Osteoblast (primary cell): ENCODE measurements at regions not wholly inside any gene's neighbourhood (a gene's known extent, or its start where the extent isn't known, plus 50 kb on each side); places are given as distances from the start of the nearest gene placed in this dataset.

Experiments
- DNase-seq: peaks from one replicate; pipeline ENCODE4 v3.0.0; 2011; ENCODE audit warnings: low spot score, mixed read lengths; ENCODE audit not compliant: insufficient read length; ENCODE audit errors: missing footprints
- H2AFZ ChIP-seq: 2 replicates; pipeline ENCODE4 v1.6.0; 2011; ENCODE audit warnings: mild to moderate bottlenecking, low read length
- H3K27ac ChIP-seq: 2 replicates; pipeline ENCODE4 v1.5.1; 2011; ENCODE audit warnings: mild to moderate bottlenecking, low read depth, low read length, moderate library complexity
- H3K27me3 ChIP-seq: 2 replicates; pipeline ENCODE4 v1.6.0; 2012; ENCODE audit warnings: mild to moderate bottlenecking, control low read depth, inconsistent platforms, low read length, moderate library complexity; ENCODE audit not compliant: insufficient read depth
- H3K36me3 ChIP-seq: 2 replicates; pipeline ENCODE4 v1.5.1; 2011; ENCODE audit warnings: mild to moderate bottlenecking, low read length, control low read depth, moderate library complexity; ENCODE audit not compliant: insufficient read depth
- H3K4me1 ChIP-seq: 2 replicates; pipeline ENCODE4 v1.5.1; 2011; ENCODE audit warnings: mild to moderate bottlenecking, low read length, control low read depth, moderate library complexity; ENCODE audit not compliant: insufficient read depth
- H3K4me2 ChIP-seq: 2 replicates; pipeline ENCODE4 v1.6.0; 2011; ENCODE audit warnings: mild to moderate bottlenecking, low read length; ENCODE audit not compliant: insufficient read depth
- H3K4me3 ChIP-seq: fragments of 200-600 bp; sonication (generic); 3 replicates; pipeline ENCODE4 v1.5.1; 2012; ENCODE audit warnings: mild to moderate bottlenecking, low read length, inconsistent platforms; ENCODE audit not compliant: insufficient read depth
- H3K79me2 ChIP-seq: 2 replicates; pipeline ENCODE4 v1.6.0; 2012; ENCODE audit warnings: mild to moderate bottlenecking, low read length, control low read depth, inconsistent platforms; ENCODE audit not compliant: insufficient read depth
- H3K9me3 ChIP-seq: 2 replicates; pipeline ENCODE4 v1.5.1; 2011; ENCODE audit warnings: low read depth, low read length, control low read depth
- H4K20me1 ChIP-seq: 2 replicates; pipeline ENCODE4 v1.6.0; 2012; ENCODE audit warnings: mild to moderate bottlenecking, low read length, control low read depth; ENCODE audit not compliant: insufficient read depth
- CTCF ChIP-seq: IDR thresholded peaks from 2 replicates; pipeline ENCODE4 v1.5.1; 2011; ENCODE audit warnings: mild to moderate bottlenecking, low read depth, low read length, moderate library complexity; ENCODE audit errors: extremely low read depth

- H3K9me3 ChIP-seq: no peaks in the 10 kb centered on the region
- peaks cover 47% of the 10 kb centered on the region for H3K27me3 ChIP-seq
- H3K4me1 ChIP-seq: peaks cover 20% of the 10 kb centered on the region
- no peak for TF ChIP-seq CTCF
- no peaks in the 10 kb centered on the region for H3K79me2 ChIP-seq
- H2AFZ ChIP-seq: no peak overlapping the region
- H3K27ac ChIP-seq: no peak overlapping the region
- no peaks in the 10 kb centered on the region for H3K36me3 ChIP-seq
- H4K20me1 ChIP-seq: no peaks in the 10 kb centered on the region
- H3K4me2 ChIP-seq: no peak overlapping the region
- no peak overlapping the region for H3K4me3 ChIP-seq
- peak; percentile 65 for DNase-seq
Observed at GRCh38 chr9:38138276-38138675, 69.2 kb upstream of the SHB start.

- no peak for TF ChIP-seq CTCF
- Histone ChIP-seq H3K4me2 (no peak overlapping the region), H3K36me3 (no peaks in the 10 kb centered on the region), H3K4me1 (peaks cover 15% of the 10 kb centered on the region), H3K4me3 (no peak overlapping the region), H3K27me3 (peaks cover 50% of the 10 kb centered on the region), H4K20me1 (no peaks in the 10 kb centered on the region), H3K9me3 (no peaks in the 10 kb centered on the region), H3K27ac (no peak overlapping the region), H3K79me2 (no peaks in the 10 kb centered on the region), H2AFZ (no peak overlapping the region)
- no peak for DNase-seq
Observed at GRCh38 chr9:38137342-38137741, 68.3 kb upstream of the SHB start.

- Histone ChIP-seq H3K27ac (no peak overlapping the region), H3K4me1 (peaks cover 5% of the 10 kb centered on the region), H3K27me3 (peaks cover 54% of the 10 kb centered on the region), H3K79me2 (no peaks in the 10 kb centered on the region), H4K20me1 (no peaks in the 10 kb centered on the region), H2AFZ (no peak overlapping the region), H3K4me3 (no peak overlapping the region), H3K4me2 (no peak overlapping the region), H3K9me3 (no peaks in the 10 kb centered on the region), H3K36me3 (no peaks in the 10 kb centered on the region)
- no peak for TF ChIP-seq CTCF
- no peak for DNase-seq
Observed at GRCh38 chr9:38136386-38136785, 67.4 kb upstream of the SHB start.

- no peaks in the 10 kb centered on the region for H3K9me3 ChIP-seq
- no peak overlapping the region for H2AFZ ChIP-seq
- no peak overlapping the region for H3K27ac ChIP-seq
- peaks cover 48% of the 10 kb centered on the region for H3K27me3 ChIP-seq
- no peaks in the 10 kb centered on the region for H4K20me1 ChIP-seq
- no peaks in the 10 kb centered on the region for H3K4me1 ChIP-seq
- no peak for TF ChIP-seq CTCF
- no peaks in the 10 kb centered on the region for H3K36me3 ChIP-seq
- H3K4me2 ChIP-seq: no peak overlapping the region
- no peaks in the 10 kb centered on the region for H3K79me2 ChIP-seq
- peak; percentile 64 for DNase-seq
- no peak overlapping the region for H3K4me3 ChIP-seq
Observed at GRCh38 chr9:38134611-38135237, 65.7 kb upstream of the SHB start.
